ENCODE measurements at regions not wholly inside any gene's neighbourhood (a gene's known extent, or its start where the extent isn't known, plus 50 kb on each side); places are given as distances from the start of the nearest gene placed in this dataset.

- TF ChIP-seq CTCF (IDR thresholded peaks at IDR 0.05; ENCODE audit: low read depth, low read length) = no peak
- no peaks in the 10 kb centered on the region for H3K27me3 ChIP-seq
- H3K4me3 ChIP-seq = no peak overlapping the region
- DNase-seq (ENCODE audit: low read depth in 1 of 2, low spot score in 1 of 2) = no peak
- H3K27ac ChIP-seq = no peak overlapping the region
- no peaks in the 10 kb centered on the region for H3K9me3 ChIP-seq (ENCODE audit: low read depth)
- H3K36me3 ChIP-seq = no peaks in the 10 kb centered on the region
- peaks cover 4% of the 10 kb centered on the region for H3K4me1 ChIP-seq (ENCODE audit: low read depth)
Measured at GRCh38 chr1:99173900-99174299, 90.4 kb upstream of the PLPPR4 start.

DNA sequence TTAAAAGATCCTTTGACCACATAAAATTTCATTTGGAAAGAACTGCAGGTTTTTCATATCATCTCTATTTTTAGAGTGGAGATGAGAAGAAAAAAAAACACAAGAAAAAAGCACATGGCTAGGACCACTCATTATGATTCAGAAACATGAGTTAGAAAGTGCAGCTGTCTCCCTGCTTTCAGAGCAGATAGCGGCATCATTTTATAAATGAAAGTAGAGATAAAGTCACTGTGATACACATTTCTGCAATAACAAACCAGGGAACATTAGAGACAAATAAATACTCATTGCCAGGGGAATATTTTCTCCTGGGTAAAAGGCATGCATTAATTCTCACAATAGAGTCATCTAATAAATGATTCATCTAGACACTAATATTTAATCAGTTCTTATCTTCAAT lies 87.5 kb upstream of the PLPPR4 start:
- no peak for DNase-seq (ENCODE audit: low read depth in 1 of 2, low spot score in 1 of 2)
- Histone ChIP-seq H3K4me1 (ENCODE audit: low read depth) (peaks cover 3% of the 10 kb centered on the region), H3K36me3 (no peaks in the 10 kb centered on the region), H3K9me3 (ENCODE audit: low read depth) (no peaks in the 10 kb centered on the region), H3K4me3 (no peak overlapping the region), H3K27me3 (no peaks in the 10 kb centered on the region), H3K27ac (no peak overlapping the region)
- no peak for TF ChIP-seq CTCF (IDR thresholded peaks at IDR 0.05; ENCODE audit: low read depth, low read length)

DNA sequence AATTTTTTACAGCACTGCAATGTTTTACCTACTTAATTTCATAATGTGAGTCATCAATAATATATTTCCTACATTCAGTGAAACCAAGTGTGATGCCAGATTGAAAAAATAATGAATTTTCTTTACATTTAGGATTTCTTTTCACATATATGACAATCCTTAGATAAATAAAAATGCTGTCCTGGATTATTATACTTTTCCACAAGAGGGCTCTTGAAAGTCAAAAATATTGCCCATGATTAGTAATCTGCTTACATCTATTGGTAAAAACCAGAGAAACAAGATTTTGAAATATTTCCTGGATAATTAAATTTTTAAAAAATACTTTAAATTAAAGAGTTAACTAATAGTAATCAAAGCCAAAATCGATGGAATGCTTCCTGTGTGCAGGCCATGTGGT lies 86.8 kb upstream of the PLPPR4 start:
- no peak overlapping the region for H3K27ac ChIP-seq
- H3K4me3 ChIP-seq = no peak overlapping the region
- no peak for TF ChIP-seq CTCF (IDR thresholded peaks at IDR 0.05; ENCODE audit: low read depth, low read length)
- DNase-seq (ENCODE audit: low read depth in 1 of 2, low spot score in 1 of 2) = no peak
- no peaks in the 10 kb centered on the region for H3K9me3 ChIP-seq (ENCODE audit: low read depth)
- no peaks in the 10 kb centered on the region for H3K36me3 ChIP-seq
- H3K27me3 ChIP-seq = no peaks in the 10 kb centered on the region
- peaks cover 3% of the 10 kb centered on the region for H3K4me1 ChIP-seq (ENCODE audit: low read depth)

DNA sequence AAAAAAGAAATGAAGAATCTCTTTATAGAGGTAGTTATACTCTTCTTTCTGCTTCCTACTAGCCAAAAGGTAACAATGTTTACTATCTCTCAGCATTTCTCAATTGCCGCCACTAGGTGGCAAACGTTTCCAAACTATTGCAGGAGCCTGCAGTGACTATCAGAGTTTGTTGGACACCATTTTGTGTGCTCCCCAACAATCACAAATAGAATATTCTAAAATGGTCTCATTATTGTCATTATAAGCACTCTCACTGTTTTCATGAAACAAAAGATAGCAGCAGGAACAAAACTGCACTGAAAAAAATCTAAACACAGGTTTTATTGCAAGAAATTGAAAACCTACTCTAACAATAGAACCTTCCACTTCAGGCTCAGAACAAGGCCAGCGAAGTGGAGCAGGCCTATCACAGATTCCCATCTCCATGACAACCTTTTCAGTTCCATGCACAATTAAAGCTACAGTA lies 83.9 kb upstream of the PLPPR4 start:
- Histone ChIP-seq H3K4me3 (no peak overlapping the region), H3K9me3 (ENCODE audit: low read depth) (no peaks in the 10 kb centered on the region), H3K4me1 (ENCODE audit: low read depth) (peaks cover 3% of the 10 kb centered on the region), H3K27ac (no peak overlapping the region), H3K36me3 (no peaks in the 10 kb centered on the region), H3K27me3 (no peaks in the 10 kb centered on the region)
- DNase-seq (ENCODE audit: low read depth in 1 of 2, low spot score in 1 of 2) = peak; percentile 81 to 88
- peak; percentile 73 for TF ChIP-seq CTCF (IDR thresholded peaks at IDR 0.05; ENCODE audit: low read depth, low read length)

- Histone ChIP-seq H3K27me3 (no peaks in the 10 kb centered on the region), H3K4me3 (no peak overlapping the region), H3K36me3 (no peaks in the 10 kb centered on the region), H3K9me3 (ENCODE audit: low read depth) (no peaks in the 10 kb centered on the region), H3K4me1 (ENCODE audit: low read depth) (peaks cover 3% of the 10 kb centered on the region), H3K27ac (no peak overlapping the region)
- peak in 1 of 2 donors; percentile 11 for DNase-seq (ENCODE audit: low read depth in 1 of 2, low spot score in 1 of 2)
- TF ChIP-seq CTCF (IDR thresholded peaks at IDR 0.05; ENCODE audit: low read depth, low read length) = no peak
Measured at GRCh38 chr1:99180915-99181314, 83.4 kb upstream of the PLPPR4 start.

DNA sequence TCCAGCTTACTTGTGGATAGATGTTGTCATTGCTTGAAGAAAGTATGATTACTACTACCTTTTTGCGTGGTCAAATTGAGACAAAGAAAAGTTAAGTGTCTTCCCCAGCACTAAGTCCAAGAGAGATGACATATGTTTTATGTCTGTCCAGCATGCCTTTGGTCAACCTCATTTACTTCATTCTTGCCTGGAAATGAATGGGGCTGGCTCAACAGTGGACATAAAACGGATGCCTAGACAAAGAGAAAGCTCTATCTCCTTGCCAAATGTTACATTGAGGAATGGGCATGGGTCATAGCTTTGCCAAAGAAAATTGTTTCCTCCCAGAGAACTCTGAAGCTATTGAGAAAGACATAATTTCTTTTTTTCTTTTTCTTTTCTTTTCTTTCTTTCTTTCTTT lies 82.4 kb upstream of the PLPPR4 start:
- TF ChIP-seq CTCF (IDR thresholded peaks at IDR 0.05; ENCODE audit: low read depth, low read length) = no peak
- Histone ChIP-seq H3K9me3 (ENCODE audit: low read depth) (no peaks in the 10 kb centered on the region), H3K36me3 (no peaks in the 10 kb centered on the region), H3K27ac (no peak overlapping the region), H3K27me3 (no peaks in the 10 kb centered on the region), H3K4me1 (ENCODE audit: low read depth) (peaks cover 3% of the 10 kb centered on the region), H3K4me3 (no peak overlapping the region)
- DNase-seq (ENCODE audit: low read depth in 1 of 2, low spot score in 1 of 2) = peak in 1 of 2 donors; percentile 19

All from cardiac muscle cell (in vitro differentiated cells and primary cell).